C4-2B (cell line): ENCODE measurements at regions not wholly inside any gene's neighbourhood (a gene's known extent, or its start where the extent isn't known, plus 50 kb on each side); places are given as distances from the start of the nearest gene placed in this dataset.

Experiments
- CTCF ChIP-seq: fragments of 450-650 bp; conservative IDR thresholded peaks from 2 replicates; pipeline ENCODE4 v1.5.1; 2017; ENCODE audit warnings: mild to moderate bottlenecking
- ZFX ChIP-seq: fragments of 450-650 bp; IDR thresholded peaks from 2 replicates; pipeline ENCODE4 v1.6.1; 2017

GRCh38 chr2:52340171-52340570 lies 1308.2 kb upstream of the NRXN1 start:
- TF ChIP-seq CTCF (no peak), ZFX (no peak)
